K562 (cell line): ENCODE measurements at regions not wholly inside any gene's neighbourhood (a gene's known extent, or its start where the extent isn't known, plus 50 kb on each side); places are given as distances from the start of the nearest gene placed in this dataset.
A peak's percentile ranks its signal among the peaks of the same experiment; 100 is the strongest.

ENCODE experiments used
- ATAC-seq: fragments of 200-7000 bp; cut with Tn5 transposase; 3 replicates; pipeline ENCODE4 v1.9.1; 2020; ENCODE audit warnings: moderate library complexity
- BruUV-seq: library from RNA; stranded (reverse); fragments of 400-500 nt; replicated peaks from 2 replicates; lab custom pipeline; 2021; lab: Mats Ljungman, UMichigan
- CTCF ChIA-PET: fragments of 300-600 bp; formaldehyde crosslinking; extraction: SDS; loops from one replicate; lab custom pipeline; 2021; ENCODE audit warnings: low intra/inter-chr PET ratio; lab: Yijun Ruan, JAX
- POLR2A ChIA-PET: fragments of 300-600, 350-650 bp; sonication (Branson Sonifier 250); formaldehyde crosslinking; extraction: SDS; loops from one replicate; lab custom pipeline; 2021; ENCODE audit warnings: antibody characterized with exemption, inconsistent platforms; lab: Yijun Ruan, JAX
- DNase-seq, 4 experiments: peaks; one replicate each; pipeline versions ENCODE4 v3.0.0 to v3.0.0-alpha.2; 2011 to 2018; ENCODE audit warnings: low spot score in 3 of 4, mixed read lengths in 3 of 4; ENCODE audit errors: extremely low read depth in 1 of 4
- FAIRE-seq: peaks from 2 replicates; lab custom pipeline; 2011; peaks lifted over from hg19 to GRCh38; lab: Jason Lieb, UNC
- H2AFZ ChIP-seq: 2 replicates; pipeline ENCODE4 v1.6.0; 2011; ENCODE audit warnings: low read depth, low read length, control low read depth, inconsistent platforms
- H3K27ac ChIP-seq: fragments of 200-600 bp; 3 replicates; pipeline ENCODE4 v1.8.0; 2011; ENCODE audit warnings: low read depth, mild to moderate bottlenecking, control low read depth, inconsistent platforms, low read length, moderate library complexity, mixed read lengths; ENCODE audit errors: extremely low read depth
- H3K27me3 ChIP-seq, 2 experiments: fragments of 300-600 bp in 1 of 2; 2 replicates in 1 of 2; 3 replicates in 1 of 2; pipeline versions ENCODE4 v1.6.0 to v1.8.0; 2011; ENCODE audit warnings: inconsistent platforms in 2 of 2, low read length in 2 of 2, mild to moderate bottlenecking in 1 of 2, mixed read lengths in 1 of 2, moderate library complexity in 1 of 2; ENCODE audit not compliant: control insufficient read depth in 2 of 2, insufficient read depth in 2 of 2
- H3K36me3 ChIP-seq: fragments of 300-600 bp; 3 replicates; pipeline ENCODE4 v1.8.0; 2011; ENCODE audit warnings: mild to moderate bottlenecking, low read length, inconsistent platforms; ENCODE audit not compliant: control insufficient read depth, insufficient read depth
- H3K4me1 ChIP-seq, 2 experiments: fragments of 200-600 bp in 1 of 2; replicated peaks in 1 of 2; 2 replicates in 1 of 2; 3 replicates in 1 of 2; pipeline versions ENCODE4 v1.5.1 to v1.8.0; 2011; ENCODE audit warnings: inconsistent platforms in 2 of 2, low read length in 2 of 2, mild to moderate bottlenecking in 1 of 2, mixed read lengths in 1 of 2, moderate library complexity in 1 of 2; ENCODE audit not compliant: control insufficient read depth in 2 of 2, insufficient read depth in 2 of 2
- H3K4me2 ChIP-seq: 2 replicates; pipeline ENCODE4 v1.6.1; 2011; ENCODE audit warnings: low read length, control low read depth, inconsistent platforms, mixed read lengths; ENCODE audit not compliant: insufficient read depth
- H3K4me3 ChIP-seq: fragments of 200-600 bp; sonication (generic), shearing (Covaris generic); 2 replicates; pipeline ENCODE4 v1.5.1; 2016; ENCODE audit warnings: control low read depth, inconsistent platforms
- H3K79me2 ChIP-seq: fragments of 200-600 bp; 3 replicates; pipeline ENCODE4 v1.8.0; 2011; ENCODE audit warnings: low read length, inconsistent platforms; ENCODE audit not compliant: control insufficient read depth, insufficient read depth
- H3K9ac ChIP-seq, 2 experiments: 2 replicates each; pipeline versions ENCODE4 v1.6.0 to v1.6.1; 2011; ENCODE audit warnings: low read depth in 2 of 2, low read length in 2 of 2, control low read depth in 1 of 2, inconsistent platforms in 1 of 2, mild to moderate bottlenecking in 1 of 2, mixed read lengths in 1 of 2; ENCODE audit not compliant: insufficient read depth in 1 of 2
- H3K9me1 ChIP-seq: one replicate; pipeline ENCODE4 v1.6.0; 2011; ENCODE audit warnings: inconsistent platforms, mild to moderate bottlenecking, low read length, moderate library complexity; ENCODE audit not compliant: control insufficient read depth, insufficient read depth
- H3K9me3 ChIP-seq: replicated peaks from 2 replicates; pipeline ENCODE4 v1.5.1; 2011; ENCODE audit warnings: low read depth, low read length, inconsistent platforms; ENCODE audit not compliant: control insufficient read depth, insufficient read depth
- H4K20me1 ChIP-seq: replicated peaks from 2 replicates; pipeline ENCODE4 v1.6.1; 2011; ENCODE audit warnings: low read length, inconsistent platforms, mixed read lengths; ENCODE audit not compliant: control insufficient read depth, insufficient read depth
- HMGN3 ChIP-seq: IDR thresholded peaks from 2 replicates; pipeline ENCODE4 v1.6.1; 2011; ENCODE audit warnings: borderline replicate concordance, low read depth, mild to moderate bottlenecking, mixed read lengths, low read length; ENCODE audit not compliant: insufficient read length; ENCODE audit errors: extremely low read depth
- HNRNPK ChIP-seq: fragments of 200-400 bp; formaldehyde crosslinking; IDR thresholded peaks from one replicate; pipeline ENCODE4 v1.6.1; 2018; ENCODE audit warnings: mild to moderate bottlenecking, low read depth, low read length; ENCODE audit not compliant: poor library complexity, severe bottlenecking
- PCBP1 ChIP-seq: fragments of 200-400 bp; formaldehyde crosslinking; IDR thresholded peaks from 2 replicates; pipeline ENCODE4 v1.6.1; 2018; ENCODE audit warnings: mild to moderate bottlenecking, low read depth, low read length; ENCODE audit not compliant: poor library complexity, severe bottlenecking
- PCBP2 ChIP-seq: fragments of 200-400 bp; formaldehyde crosslinking; IDR thresholded peaks from 2 replicates; pipeline ENCODE4 v1.6.1; 2018; ENCODE audit warnings: low read length, low read depth, mild to moderate bottlenecking, moderate library complexity; ENCODE audit not compliant: poor library complexity, severe bottlenecking
- PPARD ChIP-seq: fragments of 250-450 bp; sonication (Bioruptor Pico); IDR thresholded peaks from 2 replicates; pipeline ENCODE4 v1.8.0; 2022; ENCODE audit warnings: inconsistent platforms, mild to moderate bottlenecking, moderate library complexity
- SMARCE1 ChIP-seq: fragments of 450-650 bp; IDR thresholded peaks from 2 replicates; pipeline ENCODE4 v1.7.1; 2016; ENCODE audit warnings: mild to moderate bottlenecking
- SREBF2 ChIP-seq: sonication (generic); formaldehyde crosslinking; IDR thresholded peaks from 2 replicates; pipeline ENCODE4 v1.4.0; 2020; ENCODE audit warnings: mild to moderate bottlenecking, missing genetic modification reagents
- TBL1XR1 ChIP-seq, 2 experiments: IDR thresholded peaks; 2 replicates each; pipeline ENCODE4 v1.6.1; 2012; ENCODE audit warnings: improper control_type of control experiment in 2 of 2, low read length in 2 of 2, mild to moderate bottlenecking in 1 of 2
- TBP ChIP-seq: optimal IDR thresholded peaks from 2 replicates; pipeline ENCODE3; 2011; ENCODE audit warnings: low read depth, low read length, improper control_type of control experiment
- ZNF408 ChIP-seq: fragments of 250-450 bp; sonication (Bioruptor Pico); IDR thresholded peaks from 2 replicates; pipeline ENCODE4 v1.4.0; 2020; ENCODE audit warnings: low read depth, mild to moderate bottlenecking, moderate library complexity
- in situ Hi-C: fragments of 300-500 bp; cut with MboI; formaldehyde crosslinking; loops from 4 replicates; pipeline ENCODE4 v1.15.0; 2018; ENCODE audit warnings: inconsistent platforms, mixed read lengths
- intact Hi-C: fragments of 100-400 bp; cut with micrococcal nuclease; formaldehyde crosslinking; loops from 2 replicates; pipeline ENCODE4 v1.14.2; 2022
- TF ChIP-seq, protein P1 (sequence below): fragments of 200-800 bp; sonication (Bioruptor generic); IDR thresholded peaks from 2 replicates; pipeline ENCODE4 v1.6.1; 2017; ENCODE audit warnings: missing genetic modification characterization, missing compliant biosample characterization
- TF ChIP-seq, protein P2 (sequence below): sonication (generic); formaldehyde crosslinking; IDR thresholded peaks from 2 replicates; pipeline ENCODE4 v1.8.0; 2022; ENCODE audit warnings: missing genetic modification reagents, mild to moderate bottlenecking, moderate library complexity, borderline replicate concordance
- TF ChIP-seq, protein P3 (sequence below): fragments of 250-450 bp; sonication (Bioruptor Pico); IDR thresholded peaks from 2 replicates; pipeline ENCODE4 v1.5.0; 2021

DNA sequence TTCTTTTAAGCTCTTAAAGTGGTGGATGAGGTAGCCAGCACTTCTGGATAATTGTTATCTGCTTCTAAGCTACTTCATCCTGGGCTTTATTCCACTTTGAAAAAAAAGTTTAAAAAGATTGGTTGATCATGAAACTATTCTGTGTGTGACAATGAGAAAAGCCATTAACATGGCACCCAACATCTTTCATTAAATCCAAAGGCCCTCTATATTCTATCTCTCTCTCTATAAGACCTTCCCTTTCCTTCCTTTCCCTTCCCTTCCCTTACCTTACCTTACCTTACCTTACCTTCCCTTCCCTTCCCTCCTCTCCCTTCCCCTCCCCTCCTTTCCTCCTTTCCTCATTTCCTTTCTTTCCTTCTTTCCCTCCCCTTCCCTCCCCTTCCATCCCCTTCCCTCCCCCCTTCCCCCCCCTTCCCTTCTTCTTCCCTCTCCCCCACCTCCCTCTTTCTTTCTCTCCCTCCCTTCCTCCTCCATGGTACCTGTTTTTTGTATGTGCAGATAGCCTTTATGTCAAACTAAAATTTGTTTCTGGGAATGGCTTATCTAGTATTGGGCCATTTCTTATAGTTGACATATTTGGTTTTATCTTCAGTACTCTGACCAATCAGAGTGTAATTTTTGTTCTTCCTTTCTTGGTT is 218.7 kb downstream of the DKK1 start:
- POLR2A ChIA-PET: no interaction called here
- Histone ChIP-seq H3K4me3 (no peak overlapping the region), H3K9me3 (no peaks in the 10 kb centered on the region), H3K9me1 (no peaks in the 10 kb centered on the region), H3K4me2 (no peak overlapping the region), H3K4me1 (no peaks in the 10 kb centered on the region), H3K27me3 (no peaks in the 10 kb centered on the region), H3K27ac (no peak overlapping the region), H3K36me3 (no peaks in the 10 kb centered on the region), H2AFZ (no peak overlapping the region), H4K20me1 (no peaks in the 10 kb centered on the region), H3K79me2 (no peaks in the 10 kb centered on the region), H3K9ac (no peak overlapping the region)
- intact Hi-C loops (no loop called here), in situ Hi-C loops (no loop called here)
- DNase-seq (no peak), FAIRE-seq (no peak), ATAC-seq (no peak)
- BruUV-seq: no TSS peak
- CTCF ChIA-PET: no interaction called here
- TF ChIP-seq HMGN3 (no peak), PCBP1 (peak; percentile 79), ZNF408 (CRISPR knock-in tag) (no peak), HNRNPK (peak; percentile 86), SMARCE1 (no peak), PPARD (no peak), TBP (no peak), PCBP2 (peak; percentile 69), SREBF2 (no peak), TBL1XR1 (IDR thresholded peaks at IDR 0.05; ENCODE audit: low read length in 2 of 2) (no peak)
- TF ChIP-seq, protein P1, sequence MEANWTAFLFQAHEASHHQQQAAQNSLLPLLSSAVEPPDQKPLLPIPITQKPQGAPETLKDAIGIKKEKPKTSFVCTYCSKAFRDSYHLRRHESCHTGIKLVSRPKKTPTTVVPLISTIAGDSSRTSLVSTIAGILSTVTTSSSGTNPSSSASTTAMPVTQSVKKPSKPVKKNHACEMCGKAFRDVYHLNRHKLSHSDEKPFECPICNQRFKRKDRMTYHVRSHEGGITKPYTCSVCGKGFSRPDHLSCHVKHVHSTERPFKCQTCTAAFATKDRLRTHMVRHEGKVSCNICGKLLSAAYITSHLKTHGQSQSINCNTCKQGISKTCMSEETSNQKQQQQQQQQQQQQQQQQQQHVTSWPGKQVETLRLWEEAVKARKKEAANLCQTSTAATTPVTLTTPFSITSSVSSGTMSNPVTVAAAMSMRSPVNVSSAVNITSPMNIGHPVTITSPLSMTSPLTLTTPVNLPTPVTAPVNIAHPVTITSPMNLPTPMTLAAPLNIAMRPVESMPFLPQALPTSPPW (CRISPR knock-in tag): no peak
- TF ChIP-seq, protein P2, sequence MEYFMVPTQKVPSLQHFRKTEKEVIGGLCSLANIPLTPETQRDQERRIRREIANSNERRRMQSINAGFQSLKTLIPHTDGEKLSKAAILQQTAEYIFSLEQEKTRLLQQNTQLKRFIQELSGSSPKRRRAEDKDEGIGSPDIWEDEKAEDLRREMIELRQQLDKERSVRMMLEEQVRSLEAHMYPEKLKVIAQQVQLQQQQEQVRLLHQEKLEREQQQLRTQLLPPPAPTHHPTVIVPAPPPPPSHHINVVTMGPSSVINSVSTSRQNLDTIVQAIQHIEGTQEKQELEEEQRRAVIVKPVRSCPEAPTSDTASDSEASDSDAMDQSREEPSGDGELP: no peak
- TF ChIP-seq, protein P3, sequence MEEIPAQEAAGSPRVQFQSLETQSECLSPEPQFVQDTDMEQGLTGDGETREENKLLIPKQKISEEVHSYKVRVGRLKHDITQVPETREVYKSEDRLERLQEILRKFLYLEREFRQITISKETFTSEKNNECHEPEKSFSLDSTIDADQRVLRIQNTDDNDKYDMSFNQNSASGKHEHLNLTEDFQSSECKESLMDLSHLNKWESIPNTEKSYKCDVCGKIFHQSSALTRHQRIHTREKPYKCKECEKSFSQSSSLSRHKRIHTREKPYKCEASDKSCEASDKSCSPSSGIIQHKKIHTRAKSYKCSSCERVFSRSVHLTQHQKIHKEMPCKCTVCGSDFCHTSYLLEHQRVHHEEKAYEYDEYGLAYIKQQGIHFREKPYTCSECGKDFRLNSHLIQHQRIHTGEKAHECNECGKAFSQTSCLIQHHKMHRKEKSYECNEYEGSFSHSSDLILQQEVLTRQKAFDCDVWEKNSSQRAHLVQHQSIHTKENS (CRISPR knock-in tag): no peak
